M059J (cell line): ENCODE measurements at regions not wholly inside any gene's neighbourhood (a gene's known extent, or its start where the extent isn't known, plus 50 kb on each side); places are given as distances from the start of the nearest gene placed in this dataset.
"Not testable (repeated sequence)": the region's sequence is repeated elsewhere in the genome, so short reads cannot be mapped to it uniquely, and the experiment has no call there.

Source experiments
- DNase-seq: peaks from one replicate; pipeline ENCODE4 v3.0.0-alpha.2; 2012; ENCODE audit warnings: low read depth

GRCh38 chrX:5305452-5305851, 923.2 kb downstream of the NLGN4X start:
- no peak for DNase-seq

GRCh38 chrX:5295004-5295403, 933.7 kb downstream of the NLGN4X start:
- no peak for DNase-seq

- no peak for DNase-seq
These were observed 938.0 kb downstream of the NLGN4X start for GRCh38 chrX:5290635-5291034.

GRCh38 chrX:5289949-5290348, 938.7 kb downstream of the NLGN4X start:
- not testable (repeated sequence) for DNase-seq

GRCh38 chrX:5278908-5279307, 949.8 kb downstream of the NLGN4X start:
- DNase-seq, result no peak

GRCh38 chrX:5265324-5265850, 963.3 kb downstream of the NLGN4X start:
- no peak for DNase-seq

- no peak for DNase-seq
These were observed 978.6 kb downstream of the NLGN4X start for GRCh38 chrX:5250106-5250505.

GRCh38 chrX:5242091-5242790, 986.4 kb downstream of the NLGN4X start:
- no peak for DNase-seq

- DNase-seq, result no peak
These were observed 991.9 kb downstream of the NLGN4X start for GRCh38 chrX:5236749-5237148.

GRCh38 chrX:5236096-5236495, 992.6 kb downstream of the NLGN4X start:
- DNase-seq, result peak; percentile 0

GRCh38 chrX:5233830-5234229, 994.8 kb downstream of the NLGN4X start:
- no peak for DNase-seq

- DNase-seq, result no peak
These were observed 1008.2 kb downstream of the NLGN4X start for GRCh38 chrX:5220421-5220820.

GRCh38 chrX:5194806-5195205, 1033.9 kb downstream of the NLGN4X start:
- no peak for DNase-seq

- no peak for DNase-seq
These were observed 1048.4 kb downstream of the NLGN4X start for GRCh38 chrX:5180135-5180741.

GRCh38 chrX:5176766-5177165, 1051.9 kb downstream of the NLGN4X start:
- DNase-seq, result no peak

- no peak for DNase-seq
These were observed 1065.0 kb downstream of the NLGN4X start for GRCh38 chrX:5163663-5164062.

- no peak for DNase-seq
These were observed 1073.4 kb downstream of the NLGN4X start for GRCh38 chrX:5155301-5155700.

GRCh38 chrX:5145957-5146356, 1082.7 kb downstream of the NLGN4X start:
- no peak for DNase-seq

- no peak for DNase-seq
These were observed 1086.0 kb downstream of the NLGN4X start for GRCh38 chrX:5142644-5143043.

GRCh38 chrX:5122181-5122678, 1106.4 kb downstream of the NLGN4X start:
- no peak for DNase-seq

- no peak for DNase-seq
These were observed 1110.9 kb downstream of the NLGN4X start for GRCh38 chrX:5117816-5118215.

- peak; percentile 34 for DNase-seq
These were observed 1115.5 kb downstream of the NLGN4X start for GRCh38 chrX:5113128-5113527.

GRCh38 chrX:5100004-5100403, 1128.7 kb downstream of the NLGN4X start:
- no peak for DNase-seq
